A172 (cell line): ENCODE measurements at regions not wholly inside any gene's neighbourhood (a gene's known extent, or its start where the extent isn't known, plus 50 kb on each side); places are given as distances from the start of the nearest gene placed in this dataset.

Experiments
- DNase-seq: peaks from one replicate; pipeline ENCODE4 v3.0.0-alpha.2; 2015; ENCODE audit warnings: low spot score

DNA sequence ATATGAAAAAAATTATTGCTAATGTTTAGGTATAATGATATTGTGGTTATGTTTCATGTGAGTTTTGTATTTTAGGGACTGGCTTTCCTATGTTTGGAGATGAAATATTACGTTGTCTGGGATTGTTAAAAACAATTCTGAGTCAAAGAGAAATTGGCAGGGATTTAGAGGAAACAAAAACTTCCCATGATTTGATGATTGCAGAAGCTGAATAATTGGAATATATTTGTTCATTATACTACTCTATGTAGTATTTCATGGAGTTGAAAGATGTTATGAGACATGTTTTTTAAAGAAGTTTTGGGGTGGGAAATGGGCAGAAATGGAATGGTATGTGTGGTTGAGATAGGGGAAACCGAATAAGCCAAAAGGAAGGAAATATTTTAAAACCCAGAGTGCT is 1392.9 kb downstream of the EFNB2 start:
- DNase-seq, result no peak

DNA sequence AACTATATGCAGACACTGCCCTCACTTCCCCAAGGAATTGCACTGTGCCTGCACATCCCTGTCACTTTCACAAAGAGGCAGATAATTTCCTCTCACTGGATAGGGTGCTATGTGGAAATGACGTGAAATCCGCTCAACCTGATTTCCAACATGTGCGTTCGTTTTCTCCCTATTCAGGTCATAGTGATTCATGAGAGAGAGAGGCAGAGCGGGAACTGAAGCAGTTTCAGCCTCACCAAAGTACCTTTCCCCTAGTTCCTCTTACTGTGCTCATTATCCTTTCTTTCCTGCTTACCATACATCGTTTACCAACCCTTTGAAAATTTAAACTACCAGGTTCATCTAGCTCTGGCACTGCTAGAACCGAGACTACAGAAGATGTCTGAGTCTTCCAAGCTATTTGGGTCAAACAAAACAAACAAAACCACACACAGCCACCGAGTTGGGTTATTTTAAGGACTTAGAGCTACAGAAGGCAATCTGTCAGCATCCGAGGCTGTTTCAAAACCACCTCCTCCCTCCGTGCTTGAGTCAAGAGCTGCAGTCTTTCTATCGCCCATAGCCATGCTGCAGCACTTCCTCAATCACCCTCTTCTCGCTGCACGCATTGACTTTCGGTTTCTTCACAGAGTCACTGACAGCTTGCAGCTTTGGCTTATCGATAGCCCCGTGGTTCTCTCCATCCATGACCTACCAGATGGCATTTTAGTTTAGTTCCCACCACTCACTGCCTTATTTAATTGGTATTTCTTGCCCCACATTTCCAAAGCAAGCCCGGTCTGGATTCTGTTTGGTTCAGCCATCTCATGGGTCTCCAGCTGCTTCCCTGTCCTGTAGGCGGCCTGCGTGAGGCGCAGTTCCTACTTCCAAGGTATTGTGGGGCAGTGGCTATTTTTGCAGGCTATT is 1395.8 kb downstream of the EFNB2 start:
- peak; percentile 76 for DNase-seq

DNA sequence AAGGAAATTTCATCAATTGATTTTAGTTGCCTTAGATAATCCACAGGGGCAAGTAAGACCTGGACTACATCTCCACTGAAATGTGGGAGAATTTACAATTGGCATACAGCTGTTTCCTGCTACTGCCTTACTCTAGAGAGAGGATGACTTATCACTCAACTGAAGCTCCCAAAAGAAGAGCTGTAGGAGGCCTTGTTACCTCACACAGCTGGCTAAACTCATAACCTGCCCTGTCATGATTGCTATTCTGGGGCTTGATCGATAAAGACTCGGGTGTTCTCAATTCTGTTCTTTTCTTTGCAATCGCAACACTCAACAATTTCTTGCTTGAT is 1396.4 kb downstream of the EFNB2 start:
- no peak for DNase-seq

DNA sequence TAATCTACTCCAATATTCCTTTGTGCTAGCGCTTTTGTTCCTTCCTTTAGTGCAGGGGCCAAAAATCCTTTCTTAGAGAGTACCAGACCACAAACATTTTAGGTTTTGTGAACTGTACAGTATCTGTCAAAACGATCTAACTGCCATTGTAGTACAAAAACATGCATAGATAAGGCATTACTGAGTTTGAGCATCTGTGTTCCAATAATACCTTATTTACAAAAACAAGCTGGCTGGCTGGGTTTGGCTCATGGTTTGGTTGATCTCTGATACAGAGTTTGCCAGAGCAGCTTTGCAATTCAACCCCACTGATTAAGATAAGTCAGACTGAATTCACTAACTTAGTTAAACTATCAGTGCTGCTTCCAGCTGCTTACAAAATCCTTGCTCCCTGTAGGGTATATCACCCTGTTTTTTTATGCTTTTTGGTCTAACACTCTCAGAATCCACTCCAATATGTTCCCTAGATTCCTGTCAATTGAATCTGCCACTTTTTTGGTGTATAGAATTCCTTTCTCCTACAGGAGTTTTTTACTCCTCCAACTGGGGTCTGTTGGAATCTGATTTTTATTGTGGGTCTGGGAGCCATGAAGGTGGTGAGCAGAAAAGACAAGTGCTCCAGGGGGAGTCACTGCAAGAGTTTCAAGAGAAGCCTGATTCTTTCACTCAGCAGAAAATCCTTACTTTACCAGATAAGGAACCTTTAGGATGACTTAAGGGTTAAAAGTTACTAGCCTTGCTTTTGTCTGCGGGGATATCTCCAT is 1399.4 kb downstream of the EFNB2 start:
- DNase-seq, result no peak

DNA sequence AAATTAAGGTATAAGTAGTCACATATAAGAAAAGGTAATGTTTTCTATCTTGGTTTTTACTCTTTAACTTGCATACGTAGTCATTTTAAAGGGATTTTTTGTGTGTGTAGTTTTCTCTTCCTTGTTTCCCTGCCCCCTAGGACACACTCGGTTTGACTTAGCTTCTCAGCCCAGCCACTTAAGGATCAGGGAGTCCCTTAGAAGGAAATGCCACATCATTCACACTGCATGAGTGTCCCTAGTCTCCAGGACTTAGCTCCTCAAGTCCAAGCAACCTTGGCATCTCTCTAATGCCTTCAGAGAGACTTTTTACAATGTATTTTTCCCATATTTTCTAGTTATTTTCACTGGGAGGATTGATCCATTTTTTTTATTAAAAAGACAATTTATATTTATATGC is 1407.7 kb downstream of the EFNB2 start:
- DNase-seq, result no peak

DNA sequence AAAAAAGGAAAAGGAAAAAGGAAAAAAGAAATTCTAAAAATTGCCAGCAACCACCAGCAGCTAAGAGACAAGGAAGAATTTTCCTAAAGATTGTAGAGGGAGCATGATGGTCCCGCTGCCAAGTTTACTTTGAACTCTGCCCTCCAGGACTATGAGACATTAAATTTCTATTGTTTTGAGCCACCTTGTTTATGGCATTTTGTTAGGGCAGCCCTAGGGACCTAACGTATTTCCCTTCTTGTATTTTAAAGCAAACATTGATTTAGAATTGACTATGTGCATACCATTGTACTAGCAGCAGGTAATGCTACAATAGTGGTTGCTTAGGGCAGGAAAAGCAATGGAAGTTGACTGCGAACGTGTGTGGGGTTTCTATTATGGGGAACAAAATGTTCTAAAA is 1414.2 kb downstream of the EFNB2 start:
- no peak for DNase-seq

DNA sequence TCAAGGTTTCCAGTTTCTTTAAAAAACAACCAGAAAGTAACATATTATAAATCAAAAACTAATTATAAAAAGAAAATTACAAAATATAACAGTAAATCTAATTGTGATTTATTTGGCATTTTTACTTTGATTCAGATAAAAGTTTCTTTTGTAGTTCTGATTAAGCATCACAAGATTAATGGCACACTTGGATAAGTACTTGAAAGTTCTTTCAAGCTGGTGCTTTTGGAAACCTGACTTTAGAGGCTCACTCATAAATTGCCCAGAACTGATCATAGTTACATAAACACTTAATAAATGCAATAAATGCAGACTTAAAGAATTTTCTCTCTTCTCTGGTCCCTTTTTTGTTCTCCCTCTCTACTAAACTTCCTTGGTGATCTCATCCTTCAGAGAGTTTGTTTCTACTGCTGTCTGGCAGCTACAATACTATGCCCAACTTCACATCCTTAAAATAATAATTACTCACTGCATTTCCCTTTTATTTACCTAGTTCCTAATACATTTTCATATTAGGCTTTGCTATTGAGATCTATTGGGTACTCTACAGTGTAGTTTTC is 1417.0 kb downstream of the EFNB2 start:
- no peak for DNase-seq

DNA sequence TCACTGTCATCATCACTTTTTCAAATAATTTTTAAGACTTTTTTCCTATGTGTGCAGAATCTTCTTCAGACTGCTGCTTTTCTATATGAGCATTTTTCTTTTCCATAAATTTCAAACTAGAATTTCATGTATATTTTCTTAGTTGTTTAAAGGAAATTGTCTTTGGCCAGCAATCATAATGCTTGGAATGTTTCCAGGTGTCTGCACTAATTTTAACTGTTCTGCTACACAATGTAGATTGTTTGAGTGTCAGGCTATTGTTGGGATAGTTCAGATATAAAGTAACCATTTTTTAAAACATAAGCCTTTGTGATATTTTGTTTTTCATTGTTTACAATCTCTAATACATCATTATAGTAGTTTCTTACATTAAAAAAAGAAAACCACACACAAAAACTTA is 1418.5 kb downstream of the EFNB2 start:
- DNase-seq, result no peak

DNA sequence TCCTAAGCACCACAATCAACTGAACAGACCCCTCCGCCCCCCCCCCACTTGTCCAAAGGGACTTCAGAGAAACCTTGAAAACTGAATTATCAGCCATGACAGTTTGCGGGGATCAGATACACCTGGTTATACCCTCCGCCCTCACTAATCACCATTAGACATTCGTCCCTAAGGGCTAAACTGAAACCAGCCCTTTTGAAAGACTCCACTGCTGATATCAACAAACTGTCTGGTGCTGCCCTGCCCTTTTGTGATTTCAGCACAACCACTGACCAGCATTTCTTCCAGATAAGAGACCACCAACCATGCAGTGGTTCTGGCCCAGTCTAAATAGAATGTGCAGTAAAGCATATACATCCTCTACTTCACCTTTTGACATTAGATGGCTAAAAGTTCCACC is 1422.9 kb downstream of the EFNB2 start:
- DNase-seq, result no peak

DNA sequence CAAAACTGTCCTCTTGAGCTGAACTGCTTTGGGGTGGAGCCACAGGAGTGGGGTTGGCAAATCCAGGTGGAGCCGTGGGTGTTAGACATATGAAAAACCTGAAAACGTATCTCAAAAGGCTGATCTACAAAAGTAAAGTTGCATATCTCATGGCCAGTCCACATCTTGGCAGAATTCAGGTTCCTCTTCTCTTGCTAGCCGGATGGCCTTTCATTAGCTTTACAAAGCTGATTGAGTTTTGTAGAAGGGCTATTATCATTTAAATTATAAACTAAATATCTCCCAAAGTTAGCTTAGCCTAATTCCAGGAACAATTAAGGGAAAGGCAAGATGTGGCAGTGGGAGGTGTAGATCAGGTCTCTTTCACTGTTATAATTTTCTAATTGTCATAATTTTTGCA is 1427.7 kb downstream of the EFNB2 start:
- no peak for DNase-seq

DNA sequence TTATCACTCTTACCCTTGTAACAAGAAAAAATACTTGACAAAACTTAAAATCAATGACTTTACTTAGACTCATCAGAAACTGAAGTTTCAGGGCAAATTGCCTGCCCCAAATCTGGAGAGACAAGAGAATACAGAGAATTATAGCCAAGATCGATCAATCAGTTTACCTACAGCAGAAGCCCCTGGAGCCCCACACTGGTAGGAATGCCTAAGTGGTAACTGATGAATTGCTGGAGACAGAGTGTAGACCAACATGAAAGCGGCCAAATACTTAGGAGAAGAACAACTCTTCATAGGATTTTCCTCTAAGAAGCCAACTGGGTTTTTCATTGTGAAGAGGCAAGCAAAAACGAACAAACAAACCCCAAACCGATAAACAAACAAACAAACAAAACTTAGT is 1430.0 kb downstream of the EFNB2 start:
- DNase-seq, result no peak

DNA sequence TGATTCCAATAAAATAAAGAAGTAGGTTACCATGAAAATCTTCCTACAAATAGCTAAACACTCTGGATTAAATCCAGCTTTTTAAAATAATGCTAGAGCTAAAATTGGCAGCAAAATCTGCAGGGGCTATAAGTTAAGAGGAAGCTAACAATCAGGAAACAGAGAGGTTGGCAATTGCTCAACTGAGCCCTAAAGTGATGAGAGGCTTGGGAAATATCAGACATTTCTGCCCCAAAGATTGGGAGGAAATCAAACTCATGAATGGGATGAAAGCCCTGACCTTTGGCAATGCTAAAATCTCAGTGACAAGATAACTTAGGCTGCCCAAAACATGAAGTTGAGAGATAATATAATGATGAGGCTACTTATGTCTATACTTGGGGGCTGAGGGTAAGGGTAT is 1437.9 kb downstream of the EFNB2 start:
- DNase-seq, result no peak

DNA sequence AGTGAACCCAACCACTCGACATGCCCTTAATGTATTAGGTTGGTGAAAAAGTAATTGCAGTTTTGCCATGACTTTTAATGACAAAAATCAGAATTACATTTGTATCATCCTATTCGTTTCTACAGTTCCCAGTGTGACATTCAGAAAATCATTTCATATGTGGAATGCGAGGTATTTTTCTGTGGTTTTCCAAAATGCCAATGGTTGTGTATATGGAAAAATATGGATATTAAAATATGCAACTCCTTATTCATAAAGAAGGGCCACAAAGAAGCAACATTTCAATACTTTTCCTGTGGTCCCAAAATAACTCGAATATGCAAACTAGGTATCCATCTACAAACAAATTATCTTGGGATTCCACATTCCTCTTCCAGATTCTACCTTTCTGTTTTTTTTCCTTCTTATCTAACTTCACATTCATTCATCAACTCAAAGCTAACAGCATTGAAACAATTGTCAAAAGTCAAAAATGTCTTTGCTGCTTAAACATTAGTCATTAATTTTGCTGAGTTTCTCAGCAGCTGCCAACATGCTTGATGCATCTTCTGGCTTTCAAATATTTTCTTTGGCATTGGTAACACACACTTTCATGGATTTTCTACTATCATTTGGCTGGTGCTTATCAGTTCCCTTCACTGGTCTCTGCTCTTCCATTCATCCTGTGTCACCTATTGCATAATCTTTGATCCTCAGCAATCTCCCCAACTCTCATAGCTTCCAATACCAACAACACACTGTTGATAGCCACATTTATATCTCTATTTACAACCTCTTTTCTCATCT is 1445.4 kb downstream of the EFNB2 start:
- DNase-seq, result no peak

DNA sequence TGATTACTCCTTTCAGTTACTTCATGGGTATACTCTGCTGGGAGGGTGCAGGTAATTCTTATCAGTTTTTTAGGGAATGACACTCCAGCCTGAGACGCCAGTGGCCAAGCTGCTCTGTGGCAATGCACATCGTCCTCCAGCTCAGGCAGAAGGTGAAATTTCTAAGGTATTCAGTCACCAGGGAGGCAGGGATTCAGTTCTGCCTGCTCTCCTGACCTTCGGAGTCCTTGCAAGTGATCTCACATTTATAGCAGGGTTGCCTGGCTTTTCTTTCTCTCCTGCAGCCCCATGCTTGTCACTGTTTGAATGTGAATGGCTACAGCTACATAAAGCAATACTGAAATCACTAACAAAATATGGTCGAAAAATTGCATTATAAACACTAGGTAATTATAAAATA is 1447.5 kb downstream of the EFNB2 start:
- DNase-seq, result no peak

DNA sequence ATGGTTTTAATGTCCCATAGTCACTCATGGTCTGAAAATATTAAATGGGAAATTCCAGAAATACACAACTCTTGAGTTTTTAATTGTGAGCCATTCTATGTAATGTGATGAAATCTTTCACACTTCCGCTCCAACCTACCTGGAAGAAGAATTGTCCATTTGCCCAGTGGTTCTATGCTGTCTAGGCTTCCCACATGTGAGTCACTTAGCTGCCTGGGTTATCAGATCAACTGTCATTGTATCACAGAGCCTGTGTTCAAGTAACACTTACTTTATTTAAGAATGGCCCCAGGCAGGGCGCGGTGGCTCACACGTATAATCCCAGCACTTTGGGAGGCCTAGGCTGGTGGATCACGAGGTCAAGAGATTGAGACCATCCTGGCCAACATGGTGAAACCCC is 1450.5 kb downstream of the EFNB2 start:
- DNase-seq, result no peak

DNA sequence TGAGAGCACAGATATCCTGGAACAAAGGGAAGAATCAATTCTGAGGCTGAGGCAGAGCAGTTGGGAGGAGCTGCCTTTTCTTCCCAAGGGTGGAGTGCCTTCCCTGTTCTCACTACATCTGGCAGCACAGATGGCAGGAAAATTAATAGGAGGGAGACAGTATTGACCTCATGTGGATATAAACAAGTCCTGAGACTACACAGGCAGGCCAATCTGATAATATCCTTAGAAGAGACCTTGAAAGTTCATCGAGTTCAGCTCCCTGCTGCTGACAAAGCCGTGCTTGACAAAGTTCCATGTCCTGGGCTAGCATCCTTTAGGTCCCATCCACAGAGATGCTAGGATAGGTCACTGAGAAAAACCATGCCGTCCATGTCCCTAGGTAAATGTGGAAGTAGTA is 1451.5 kb downstream of the EFNB2 start:
- DNase-seq, result no peak

DNA sequence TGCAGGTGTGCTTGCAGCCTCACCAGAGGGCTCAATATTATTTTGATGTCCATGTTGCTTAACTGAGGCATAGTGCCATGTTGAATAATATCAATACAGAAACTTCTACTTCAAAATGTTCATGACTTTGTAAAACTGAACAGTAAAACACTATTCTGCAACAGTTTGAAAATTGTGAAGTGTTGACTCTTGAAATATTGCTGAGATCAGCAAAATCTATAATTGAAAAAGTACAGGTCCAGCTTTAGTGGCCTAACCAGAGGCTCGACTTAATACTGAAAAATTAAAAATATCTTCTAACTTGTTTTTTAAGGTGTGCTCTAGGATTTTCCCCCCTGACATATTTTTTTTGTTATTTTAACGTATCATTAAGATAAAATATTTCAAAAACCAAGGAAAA is 1460.7 kb downstream of the EFNB2 start:
- DNase-seq, result no peak

DNA sequence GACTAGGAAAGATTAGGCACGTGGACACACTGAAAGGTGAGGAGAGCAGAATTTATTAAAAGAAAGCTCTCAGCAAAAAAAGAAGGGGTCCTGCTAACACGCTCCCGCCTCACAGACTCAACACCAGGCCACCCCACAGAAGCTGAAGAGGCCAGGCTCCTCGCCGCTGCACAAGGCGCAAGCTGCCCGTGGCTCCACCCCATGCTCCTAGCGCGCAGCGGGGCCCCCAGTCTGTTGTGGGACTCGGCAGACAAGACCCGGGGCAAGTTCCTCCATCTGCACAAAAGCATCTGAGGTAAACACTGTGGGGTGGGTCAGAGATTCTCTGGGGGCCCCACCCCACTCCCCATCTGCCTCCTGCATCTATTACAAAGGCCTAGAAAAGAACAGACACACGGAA is 1462.4 kb downstream of the EFNB2 start:
- DNase-seq, result no peak

DNA sequence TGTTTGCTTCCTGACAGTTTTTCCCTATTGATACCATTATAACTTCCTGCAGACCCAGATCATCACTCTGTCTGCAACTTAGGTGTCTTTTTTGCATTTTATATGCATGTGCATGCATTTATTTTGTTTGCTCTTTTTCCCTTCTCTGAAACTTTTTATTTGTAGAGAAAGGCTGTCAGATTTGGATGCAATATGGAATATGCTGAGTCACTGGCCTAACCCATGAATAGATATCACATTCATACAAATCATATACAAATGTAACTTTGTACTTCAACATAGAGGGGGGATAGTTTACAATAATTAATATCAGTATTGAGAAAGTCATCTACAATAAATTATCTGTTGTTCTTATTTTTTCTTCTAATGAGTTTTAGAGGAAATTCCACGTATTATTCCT is 1465.0 kb downstream of the EFNB2 start:
- no peak for DNase-seq

DNA sequence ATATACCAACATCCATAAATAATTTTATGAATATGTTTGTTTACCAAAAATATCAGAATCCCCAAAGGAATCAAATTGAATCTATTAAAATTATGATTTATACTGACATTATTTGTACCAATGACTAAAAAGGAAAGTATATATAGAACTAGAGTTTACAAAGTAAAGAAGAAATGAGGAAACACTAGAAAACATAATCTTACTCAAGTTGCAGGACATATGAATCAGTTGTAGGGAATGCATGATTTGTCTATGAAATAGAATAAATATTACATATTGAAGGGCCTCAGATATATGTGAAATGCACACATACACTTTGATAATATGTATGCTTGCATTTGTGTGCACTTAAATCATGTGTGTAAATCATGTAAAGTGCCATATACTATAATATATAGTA is 1466.4 kb downstream of the EFNB2 start:
- no peak for DNase-seq

DNA sequence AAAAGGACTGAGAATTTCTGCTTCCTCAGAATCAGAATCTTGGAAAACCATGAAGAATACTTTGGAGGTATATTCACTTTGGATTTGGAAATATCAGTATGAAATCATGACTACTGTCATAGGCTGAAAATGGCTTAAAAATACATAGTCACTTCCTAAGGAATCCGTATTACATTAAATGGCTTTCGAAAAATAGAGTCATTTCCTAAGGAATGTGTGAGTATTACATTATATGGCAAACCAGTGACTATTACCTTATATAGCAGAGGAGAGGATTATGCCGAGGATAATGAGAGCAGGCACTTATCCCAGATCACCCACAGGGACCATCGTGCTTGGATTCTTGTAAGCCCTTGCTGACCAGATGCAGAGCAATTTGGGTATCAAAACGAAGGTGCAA is 1471.8 kb downstream of the EFNB2 start:
- peak; percentile 2 for DNase-seq

DNA sequence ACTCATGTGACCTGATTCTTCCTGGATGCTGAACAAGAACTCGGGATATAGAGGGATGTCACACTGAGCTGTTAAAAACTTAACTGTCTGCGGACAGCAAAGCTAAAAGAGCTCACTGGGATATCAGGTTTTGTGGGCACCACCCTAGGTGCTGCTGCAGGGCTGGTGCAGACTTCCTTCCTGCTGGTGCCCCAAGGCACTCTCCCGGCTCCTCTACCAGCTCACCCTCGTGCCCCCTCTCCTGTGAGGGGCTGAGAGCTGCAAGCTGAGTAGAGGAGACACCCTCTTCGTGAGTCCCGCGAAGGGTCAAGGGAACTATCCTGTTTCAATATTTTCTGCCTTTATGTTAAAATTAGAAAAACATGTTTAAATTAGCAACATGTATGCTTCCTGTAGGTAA is 1475.7 kb downstream of the EFNB2 start:
- no peak for DNase-seq
